ENCODE measurements at regions not wholly inside any gene's neighbourhood (a gene's known extent, or its start where the extent isn't known, plus 50 kb on each side); places are given as distances from the start of the nearest gene placed in this dataset.

DNA sequence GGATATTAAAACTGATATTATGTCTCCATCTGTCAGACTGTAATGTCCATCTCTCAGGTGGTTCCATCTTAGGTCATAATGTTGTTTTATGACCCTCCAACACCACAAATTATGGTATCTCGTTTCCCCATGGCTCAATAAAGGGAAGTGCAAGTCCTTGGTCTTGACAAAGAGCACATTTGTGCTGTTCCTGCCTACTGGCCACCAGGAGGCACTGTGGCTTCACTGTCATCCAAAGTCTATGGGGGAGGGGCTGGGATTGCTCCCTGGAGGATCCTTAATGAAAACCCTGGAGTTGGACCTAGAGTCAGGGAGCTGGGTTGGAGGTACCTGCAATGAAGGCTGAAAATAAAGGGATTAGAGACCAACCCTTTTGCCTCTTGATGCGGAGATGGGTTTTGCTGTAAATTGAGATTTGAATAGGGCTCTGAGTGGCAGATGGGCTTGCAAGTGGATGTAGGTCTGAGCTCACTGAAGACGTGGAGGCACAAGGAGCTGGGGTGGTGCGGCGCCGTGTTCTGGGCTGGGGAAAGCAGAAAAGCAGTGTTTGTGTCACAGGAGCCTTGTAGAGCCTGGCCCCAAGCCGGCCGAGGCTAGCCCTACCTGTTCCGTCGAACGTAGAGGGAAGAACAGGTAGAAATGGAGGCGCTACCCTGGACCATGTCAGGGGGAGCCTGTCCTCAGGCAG, 180.5 kb upstream of the PRSS58 start:
- TF ChIP-seq, protein P1, sequence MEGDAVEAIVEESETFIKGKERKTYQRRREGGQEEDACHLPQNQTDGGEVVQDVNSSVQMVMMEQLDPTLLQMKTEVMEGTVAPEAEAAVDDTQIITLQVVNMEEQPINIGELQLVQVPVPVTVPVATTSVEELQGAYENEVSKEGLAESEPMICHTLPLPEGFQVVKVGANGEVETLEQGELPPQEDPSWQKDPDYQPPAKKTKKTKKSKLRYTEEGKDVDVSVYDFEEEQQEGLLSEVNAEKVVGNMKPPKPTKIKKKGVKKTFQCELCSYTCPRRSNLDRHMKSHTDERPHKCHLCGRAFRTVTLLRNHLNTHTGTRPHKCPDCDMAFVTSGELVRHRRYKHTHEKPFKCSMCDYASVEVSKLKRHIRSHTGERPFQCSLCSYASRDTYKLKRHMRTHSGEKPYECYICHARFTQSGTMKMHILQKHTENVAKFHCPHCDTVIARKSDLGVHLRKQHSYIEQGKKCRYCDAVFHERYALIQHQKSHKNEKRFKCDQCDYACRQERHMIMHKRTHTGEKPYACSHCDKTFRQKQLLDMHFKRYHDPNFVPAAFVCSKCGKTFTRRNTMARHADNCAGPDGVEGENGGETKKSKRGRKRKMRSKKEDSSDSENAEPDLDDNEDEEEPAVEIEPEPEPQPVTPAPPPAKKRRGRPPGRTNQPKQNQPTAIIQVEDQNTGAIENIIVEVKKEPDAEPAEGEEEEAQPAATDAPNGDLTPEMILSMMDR (conservative IDR thresholded peaks at IDR 0.05 in 1 of 2, IDR thresholded peaks at IDR 0.05 in 1 of 2; ENCODE audit: low read depth in 1 of 2, low read length in 2 of 2), result peak; percentile 65 to 76
- no peak for TF ChIP-seq EZH2 (IDR thresholded peaks at IDR 0.05; ENCODE audit: low read length, missing control alignments)
